Ovary (tissue), 3 donors: ENCODE measurements at regions not wholly inside any gene's neighbourhood (a gene's known extent, or its start where the extent isn't known, plus 50 kb on each side); places are given as distances from the start of the nearest gene placed in this dataset.

Source experiments
- CTCF ChIP-seq, 3 donors: fragments of 450-650 bp in 2 of 3; fragments of 200-600 bp in 1 of 3; IDR thresholded peaks; one replicate each; pipeline versions ENCODE4 v1.5.1 to v1.8.0; 2016 to 2022; ENCODE audit warnings: antibody characterized with exemption in 3 of 3, mild to moderate bottlenecking in 1 of 3
- POLR2A ChIP-seq: fragments of 450-650 bp; IDR thresholded peaks from one replicate; pipeline ENCODE4 v1.6.1; 2017; ENCODE audit warnings: antibody characterized with exemption, mild to moderate bottlenecking, moderate library complexity
- donor health status: DM: no; HTN: no; CAD: no.

GRCh38 chr1:193451606-193452005, 265.2 kb upstream of the B3GALT2 start:
- TF ChIP-seq CTCF (IDR thresholded peaks at IDR 0.05) (no peak), POLR2A (no peak)
